HG03457 (cell line): ENCODE measurements at regions not wholly inside any gene's neighbourhood (a gene's known extent, or its start where the extent isn't known, plus 50 kb on each side); places are given as distances from the start of the nearest gene placed in this dataset.
A peak's percentile ranks its signal among the peaks of the same experiment; 100 is the strongest.

Experiments
- ATAC-seq: cut with Tn5 transposase; IDR thresholded peaks from one replicate; pipeline ENCODE4 v1.9.1; 2021; ENCODE audit warnings: moderate number of reproducible peaks; ENCODE audit not compliant: unreplicated experiment

DNA sequence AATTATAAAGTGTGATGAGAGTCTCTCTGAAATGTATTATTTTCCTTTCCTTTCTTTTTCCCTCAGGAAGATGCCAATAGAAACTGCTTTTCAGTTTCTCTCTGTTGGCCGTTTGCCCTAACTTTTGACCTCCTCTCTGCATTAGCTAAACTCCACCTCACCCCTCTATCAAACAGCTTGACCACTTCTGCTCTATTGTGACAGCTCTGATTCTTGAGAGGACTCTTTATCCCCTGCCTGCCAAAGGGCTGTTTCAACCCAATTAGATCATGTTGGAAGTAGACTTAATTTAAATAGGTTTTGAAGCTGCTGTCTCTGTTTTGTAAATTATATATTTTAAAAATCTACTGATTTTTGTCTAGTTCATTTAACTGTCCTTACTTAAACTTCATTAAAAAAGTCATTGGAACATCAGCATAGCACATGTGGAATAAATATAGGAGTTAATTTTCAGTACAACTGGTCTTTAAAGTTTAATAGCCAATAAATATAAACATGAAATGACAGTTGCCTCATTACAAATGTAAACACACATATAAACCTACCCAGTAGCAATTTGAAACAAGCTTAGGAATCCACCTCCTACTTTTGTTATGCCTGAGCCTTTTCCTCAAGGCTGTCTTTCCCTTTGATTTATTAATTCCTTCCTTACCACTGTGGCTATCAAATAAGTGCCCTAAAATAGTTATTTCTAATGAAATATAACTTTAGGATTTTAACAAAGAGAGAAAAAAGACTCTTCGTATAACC, 152.0 kb downstream of the CHRM3 start:
- no peak for ATAC-seq

DNA sequence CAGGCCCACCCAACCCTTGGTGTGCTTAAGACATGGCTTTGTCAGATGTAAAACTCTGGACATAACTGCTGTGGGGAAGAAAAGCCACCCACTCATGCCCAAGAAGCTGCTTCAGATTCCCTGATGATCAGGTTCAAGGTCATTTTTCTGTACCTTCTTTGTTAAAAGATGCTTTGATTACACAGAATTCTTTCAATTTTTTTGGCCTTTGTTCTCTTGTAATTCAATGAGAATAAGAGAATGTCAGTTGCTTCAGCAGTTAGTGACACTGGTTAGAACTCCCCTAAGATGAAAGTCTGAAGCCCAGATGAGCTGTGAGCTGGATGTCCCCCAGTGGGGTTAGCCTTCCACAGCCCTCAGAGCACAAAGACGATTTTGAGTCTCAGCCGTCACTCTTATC, 152.7 kb downstream of the CHRM3 start:
- no peak for ATAC-seq

DNA sequence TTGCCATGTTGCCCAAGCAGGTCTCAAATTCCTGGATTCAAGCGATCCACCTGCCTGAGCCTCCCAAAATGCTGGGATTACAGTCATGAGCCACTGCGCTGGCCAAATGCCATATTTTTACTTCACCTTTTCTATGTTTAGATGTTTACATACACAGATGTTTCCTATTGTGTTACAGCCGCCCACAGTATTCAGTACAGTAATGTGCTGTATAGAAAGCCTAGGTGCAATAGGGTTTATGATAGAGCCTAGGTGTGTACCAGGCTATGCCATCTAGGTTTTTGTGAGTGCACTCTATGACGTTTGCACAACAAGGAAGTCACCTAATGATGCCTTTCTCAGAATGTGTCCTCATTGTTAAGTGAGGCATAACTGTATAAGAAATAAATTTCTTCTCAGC, 153.4 kb downstream of the CHRM3 start:
- ATAC-seq: no peak

DNA sequence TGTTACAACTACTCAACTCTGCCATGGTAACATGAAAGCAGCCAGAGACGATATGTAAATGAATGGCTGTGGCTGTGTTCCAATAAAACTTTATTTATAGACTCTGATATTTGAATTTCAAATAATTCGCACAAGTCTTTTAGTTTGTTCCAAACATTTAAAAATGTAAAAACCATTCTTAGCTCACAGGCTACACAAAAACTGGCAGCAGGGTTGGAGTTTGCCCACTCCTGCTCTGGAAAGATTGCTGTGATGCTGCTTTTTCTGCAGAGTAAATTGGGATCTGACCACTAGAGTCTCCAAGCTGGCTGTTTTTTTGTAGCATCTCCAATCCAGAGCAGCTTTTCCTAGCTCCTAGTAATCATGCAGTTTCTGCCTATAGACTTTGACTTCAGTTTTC, 157.5 kb downstream of the CHRM3 start:
- no peak for ATAC-seq

DNA sequence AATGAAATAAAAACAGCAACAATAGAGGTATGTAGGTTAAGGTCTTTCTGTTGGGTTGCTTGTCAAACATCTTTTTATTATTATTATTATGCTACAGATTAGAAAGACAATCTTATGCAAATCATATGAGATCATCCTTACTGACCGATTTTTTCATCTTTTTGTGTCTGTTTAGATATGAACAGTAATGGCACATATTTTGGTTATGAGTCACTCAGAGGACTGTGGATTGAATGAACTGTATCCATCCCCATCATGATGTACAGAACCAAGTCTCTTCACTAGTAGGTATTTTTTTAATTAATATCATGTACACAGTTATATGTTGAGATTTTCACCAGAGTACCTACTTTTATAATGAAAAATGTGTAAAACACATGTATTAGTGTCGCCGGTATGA, 159.1 kb downstream of the CHRM3 start:
- no peak for ATAC-seq

DNA sequence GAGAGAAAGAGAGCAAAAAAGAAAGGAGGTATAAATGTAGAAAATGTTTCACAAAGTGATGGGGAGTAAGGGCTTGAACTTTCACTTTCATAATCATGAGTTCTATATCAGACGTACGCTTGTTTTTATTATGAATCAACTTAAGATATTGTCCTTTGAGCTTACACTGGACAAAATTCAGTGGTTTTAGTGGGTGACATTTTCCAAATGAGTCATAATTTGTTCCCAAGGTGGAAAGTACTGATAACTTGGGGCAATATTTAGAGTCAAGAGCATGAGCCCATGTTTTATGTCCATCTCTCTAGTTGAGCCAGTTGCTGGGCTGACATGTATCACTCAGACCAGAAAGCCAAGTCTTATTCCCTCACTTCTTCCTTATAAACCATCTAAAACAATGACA, 161.6 kb downstream of the CHRM3 start:
- ATAC-seq: peak; percentile 56

DNA sequence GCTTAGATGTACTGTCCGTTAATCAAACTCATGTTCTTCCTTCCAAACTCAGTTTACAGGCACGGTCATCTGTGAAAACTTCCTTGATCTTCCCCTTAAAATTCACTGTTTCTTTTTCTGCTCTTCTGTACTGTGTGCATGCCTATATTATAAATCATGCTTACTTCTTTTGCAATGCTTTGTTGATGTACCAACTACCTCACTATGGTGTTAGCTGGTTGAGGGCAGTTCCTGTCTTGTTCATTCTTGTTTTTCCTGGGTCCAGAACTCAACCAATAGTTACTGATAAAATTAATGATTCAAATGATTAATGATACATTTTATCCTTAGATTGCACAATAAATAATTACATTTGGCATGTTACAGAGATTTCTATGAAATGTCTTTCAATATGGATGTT, 163.8 kb downstream of the CHRM3 start:
- no peak for ATAC-seq

DNA sequence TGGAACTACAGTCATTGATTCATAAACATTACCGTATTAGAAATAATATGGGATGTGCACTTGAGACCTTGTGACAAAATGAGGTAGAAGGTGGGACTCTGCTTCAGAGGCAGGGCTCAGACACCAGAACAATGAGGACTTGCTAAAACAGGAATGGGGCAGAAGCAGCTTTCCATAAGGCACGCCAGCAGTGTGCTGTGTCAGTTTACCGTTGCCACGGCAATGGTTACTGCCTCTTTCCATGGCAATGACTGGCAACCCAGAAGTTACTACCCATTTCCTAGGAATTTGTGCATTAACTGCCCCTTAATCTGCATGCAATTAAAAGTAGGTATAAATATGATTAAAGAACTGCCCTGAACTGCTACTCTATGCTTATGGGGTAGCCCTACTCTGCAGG, 169.0 kb downstream of the CHRM3 start:
- no peak for ATAC-seq

DNA sequence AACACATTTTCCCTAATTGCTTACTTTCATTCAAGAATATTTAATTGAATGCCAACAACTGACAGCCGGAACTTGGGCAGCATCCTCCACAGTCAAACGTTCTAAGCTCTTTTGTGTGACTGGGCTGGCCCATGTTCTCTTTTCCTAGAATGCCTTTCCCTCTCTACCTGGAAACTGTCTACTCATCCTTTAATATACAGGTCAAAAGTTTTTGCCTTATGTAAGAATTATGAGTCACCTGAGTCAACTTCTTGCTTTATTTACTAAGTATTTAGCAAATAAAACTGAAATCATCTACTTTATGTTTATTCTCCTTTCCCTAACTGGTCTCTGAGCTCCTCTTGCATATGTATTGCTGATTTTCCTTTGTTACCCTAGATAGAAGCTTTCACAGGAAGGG, 172.2 kb downstream of the CHRM3 start:
- ATAC-seq: no peak

DNA sequence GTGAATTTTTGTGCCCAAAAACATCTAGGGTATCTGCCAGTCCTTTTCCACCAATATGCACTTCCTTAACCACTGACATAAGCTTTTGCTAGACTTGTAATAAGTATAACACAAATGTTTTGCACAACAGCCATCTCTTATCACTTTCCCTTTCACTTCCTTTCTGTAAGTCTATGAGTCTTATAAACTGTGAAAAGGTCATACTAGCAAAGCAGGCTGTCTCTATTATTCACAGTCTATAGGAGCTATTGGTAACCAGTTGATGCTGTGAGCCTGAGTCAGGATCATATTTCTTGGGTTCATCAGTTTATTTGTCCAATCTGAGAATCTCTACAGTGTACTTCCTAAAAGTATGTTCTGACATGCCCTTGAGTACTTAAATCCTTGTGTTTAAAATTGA, 172.6 kb downstream of the CHRM3 start:
- ATAC-seq: no peak

DNA sequence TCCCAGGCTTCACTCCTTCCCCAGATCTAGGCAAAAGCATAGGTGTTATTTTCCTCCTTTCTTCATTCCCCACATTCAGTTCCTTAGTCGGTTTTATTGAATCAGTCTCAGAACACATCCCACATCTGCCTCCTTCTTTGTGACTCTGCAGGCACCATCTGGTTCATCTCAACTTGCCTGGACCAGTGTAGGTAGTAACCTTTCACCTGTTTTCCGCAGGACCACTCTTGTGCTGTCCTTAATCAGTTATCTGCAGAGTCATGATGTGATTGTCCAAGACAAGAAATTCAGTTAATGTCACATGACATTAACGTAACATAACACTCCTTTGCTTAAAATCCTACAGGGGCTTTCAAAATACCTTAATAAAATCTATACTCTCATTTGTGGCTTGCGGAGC, 174.6 kb downstream of the CHRM3 start:
- no peak for ATAC-seq

DNA sequence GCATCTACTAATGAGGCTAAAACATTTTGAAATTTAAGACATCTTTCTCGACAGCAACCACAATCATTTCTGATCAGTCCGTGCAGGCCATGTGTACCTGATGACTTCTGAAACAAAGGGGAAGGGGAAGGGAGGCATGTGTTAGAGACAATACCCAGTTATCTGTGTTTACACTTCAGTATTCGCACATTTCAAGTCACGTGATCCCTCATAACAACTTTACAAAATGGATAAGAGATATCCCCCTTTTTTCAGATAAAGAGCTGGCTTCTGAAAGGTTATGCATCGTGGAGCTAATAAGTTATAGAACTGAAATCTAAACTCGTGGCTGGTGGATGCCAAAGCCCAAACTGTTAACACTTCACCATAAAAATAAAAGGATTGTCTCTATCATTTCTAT, 175.7 kb downstream of the CHRM3 start:
- no peak for ATAC-seq

DNA sequence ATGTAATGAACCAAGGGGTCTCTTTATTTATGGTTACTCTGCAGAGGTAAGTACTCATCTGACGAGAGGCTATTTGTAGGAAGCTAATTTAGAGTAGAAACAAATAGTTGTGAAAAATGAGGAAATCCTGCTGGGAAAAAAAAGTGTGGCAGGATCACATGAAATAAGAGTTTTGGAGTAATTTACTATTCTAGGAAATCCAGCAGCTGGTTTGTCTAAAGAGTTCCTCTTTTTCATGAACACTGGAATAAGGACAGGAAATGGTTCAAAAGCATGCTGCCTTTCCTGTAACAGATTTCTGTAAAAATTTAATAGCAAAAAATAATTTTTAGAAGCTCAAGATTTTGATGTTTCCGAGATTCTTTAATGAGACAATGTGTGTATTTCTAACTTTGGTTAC, 177.3 kb downstream of the CHRM3 start:
- no peak for ATAC-seq

DNA sequence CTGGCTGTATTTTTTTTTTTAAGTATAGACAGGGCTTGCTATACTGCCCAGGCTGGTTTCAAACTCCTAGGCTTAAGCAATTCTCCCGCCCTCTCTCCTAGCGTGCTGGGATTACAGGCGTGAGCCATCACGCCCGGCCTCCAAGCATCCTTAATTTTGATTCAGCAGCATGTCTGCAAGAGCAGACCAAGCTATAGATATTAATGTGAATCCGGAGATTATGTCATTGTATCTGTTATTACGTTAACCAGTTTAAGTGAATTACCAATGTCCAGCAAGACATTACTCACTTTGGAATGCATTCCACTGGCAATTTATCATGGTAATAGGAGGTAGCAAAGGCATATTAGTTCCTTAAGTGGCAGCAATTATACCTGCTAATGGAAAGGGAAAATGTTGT, 179.7 kb downstream of the CHRM3 start:
- ATAC-seq: no peak

DNA sequence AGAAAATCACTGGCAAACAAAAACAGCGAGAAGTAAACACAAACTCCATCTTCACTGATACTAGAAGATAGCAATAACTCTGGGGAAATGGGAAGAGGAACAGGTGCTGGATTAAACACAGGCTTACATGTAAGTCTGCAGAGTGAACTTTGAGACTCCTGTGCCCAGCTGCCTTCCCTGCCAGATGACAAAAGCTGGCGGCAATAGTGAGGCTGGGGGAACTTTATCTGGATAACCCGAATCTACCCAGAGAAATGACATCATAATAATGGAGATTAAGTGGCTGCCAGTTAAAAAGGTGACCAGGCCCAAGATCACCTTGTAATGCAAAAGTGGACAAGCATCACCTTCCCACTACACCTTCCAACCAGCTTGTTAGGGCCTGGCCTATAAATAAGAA, 184.5 kb downstream of the CHRM3 start:
- no peak for ATAC-seq

DNA sequence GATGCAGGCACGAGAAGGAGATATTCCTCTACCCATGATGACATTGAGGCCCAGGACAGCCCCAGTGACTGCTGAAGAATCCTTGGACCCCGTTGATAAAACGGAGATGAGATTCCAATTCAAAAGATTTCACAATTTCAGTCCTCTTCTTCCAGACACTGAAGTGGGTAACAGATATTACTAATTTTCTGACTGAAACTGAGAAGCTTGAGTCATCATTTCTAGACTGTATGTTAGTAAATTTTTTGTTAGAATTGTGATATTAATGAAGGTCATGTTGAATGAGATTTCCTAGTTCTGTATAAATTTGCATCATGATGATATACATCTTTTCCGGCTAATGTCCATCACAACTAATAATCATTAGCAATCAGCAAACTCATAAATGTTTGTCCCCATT, 185.8 kb downstream of the CHRM3 start:
- no peak for ATAC-seq

DNA sequence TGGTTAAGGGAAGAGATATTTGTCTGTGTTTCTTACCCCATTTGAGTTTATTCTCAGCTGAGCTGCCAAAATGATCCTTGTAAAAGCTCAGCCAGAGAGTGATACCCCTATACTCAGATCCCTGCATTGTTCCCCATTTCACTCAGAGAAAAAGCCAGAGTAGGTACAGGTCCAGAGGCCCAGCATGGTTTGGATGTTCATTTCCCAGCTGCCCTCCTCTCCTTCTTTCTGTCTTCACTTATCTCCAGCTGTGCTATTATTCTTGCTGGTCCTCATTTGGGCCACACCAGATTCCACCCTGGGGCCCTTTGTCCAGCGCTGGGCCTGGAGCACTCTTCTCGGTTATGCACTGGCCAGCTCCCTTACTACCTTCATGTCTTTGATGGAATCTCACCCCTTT, 187.7 kb downstream of the CHRM3 start:
- ATAC-seq: no peak

DNA sequence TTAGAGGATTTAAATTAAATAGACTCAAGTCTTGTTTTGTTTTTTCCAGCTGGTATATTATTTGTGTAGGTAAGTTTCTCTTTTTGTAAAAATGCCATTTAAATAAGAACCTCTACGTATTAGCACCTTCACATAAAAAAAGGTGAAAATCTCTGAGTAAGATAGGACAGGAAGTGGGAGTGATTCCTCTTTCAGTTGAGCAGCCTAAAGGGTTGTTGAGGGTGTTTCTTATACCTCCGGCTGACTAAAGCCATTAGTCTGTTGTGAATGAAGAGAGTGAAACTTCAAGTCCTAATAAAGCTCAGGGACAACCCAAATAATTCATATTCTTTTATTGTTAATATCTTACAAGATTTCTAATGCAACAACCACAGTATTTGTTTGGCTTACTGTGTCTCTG, 188.7 kb downstream of the CHRM3 start:
- ATAC-seq: no peak

DNA sequence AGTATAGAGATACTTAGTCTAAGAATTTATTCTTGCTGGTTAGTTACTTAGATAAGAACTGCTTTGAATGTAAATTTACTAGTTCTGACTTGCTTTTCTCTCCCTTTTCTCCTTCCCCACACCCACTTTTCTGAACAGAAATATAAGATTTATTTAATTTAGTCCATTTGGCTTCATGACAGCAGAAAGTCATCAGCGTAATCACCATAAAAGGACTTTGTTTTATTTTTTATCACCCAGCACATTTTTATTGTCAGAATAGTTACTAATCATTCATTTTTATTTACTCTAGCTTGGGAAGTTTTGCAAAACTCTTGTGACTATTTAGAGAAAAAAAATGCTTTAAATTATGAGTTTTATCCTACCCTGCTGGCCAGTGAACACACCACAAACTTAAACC, 197.2 kb downstream of the CHRM3 start:
- no peak for ATAC-seq

DNA sequence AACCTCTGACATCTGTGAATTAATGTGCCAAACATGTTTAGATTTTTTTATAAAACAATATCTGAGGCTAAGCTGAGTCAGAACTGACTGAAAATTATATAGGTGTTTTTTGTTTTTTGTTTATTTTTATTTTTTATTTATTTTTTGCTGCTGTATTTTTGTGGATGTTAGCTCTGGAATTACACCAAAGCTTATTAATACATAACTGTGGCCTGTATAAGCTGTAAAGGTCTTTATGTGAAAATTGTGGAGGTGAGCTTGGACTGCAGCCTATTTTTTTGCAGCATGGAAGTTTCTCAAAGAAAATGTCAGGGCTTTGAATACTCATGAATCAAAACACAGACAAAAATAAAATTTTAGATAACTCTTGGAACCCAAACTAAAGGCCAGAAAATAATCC, 199.8 kb downstream of the CHRM3 start:
- no peak for ATAC-seq

DNA sequence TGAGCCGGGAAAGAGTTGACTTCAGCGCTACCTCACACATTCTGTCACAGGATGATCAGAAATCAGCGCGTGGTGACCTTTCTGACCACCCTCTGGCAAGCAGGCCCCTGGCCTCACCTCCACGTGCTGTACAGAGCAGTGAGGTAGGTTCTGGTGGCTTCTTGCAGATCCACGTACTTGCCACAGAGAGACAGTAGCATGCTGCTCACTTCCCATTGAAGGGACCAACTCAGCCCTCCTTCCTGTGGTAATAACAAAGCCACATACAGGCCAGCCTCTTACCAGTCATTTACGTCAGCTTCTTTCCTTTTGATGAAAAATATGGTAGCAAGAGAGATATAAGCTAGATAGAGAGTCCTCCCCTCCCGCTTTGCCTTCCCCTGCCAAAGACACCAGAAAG, 200.7 kb downstream of the CHRM3 start:
- ATAC-seq: no peak

DNA sequence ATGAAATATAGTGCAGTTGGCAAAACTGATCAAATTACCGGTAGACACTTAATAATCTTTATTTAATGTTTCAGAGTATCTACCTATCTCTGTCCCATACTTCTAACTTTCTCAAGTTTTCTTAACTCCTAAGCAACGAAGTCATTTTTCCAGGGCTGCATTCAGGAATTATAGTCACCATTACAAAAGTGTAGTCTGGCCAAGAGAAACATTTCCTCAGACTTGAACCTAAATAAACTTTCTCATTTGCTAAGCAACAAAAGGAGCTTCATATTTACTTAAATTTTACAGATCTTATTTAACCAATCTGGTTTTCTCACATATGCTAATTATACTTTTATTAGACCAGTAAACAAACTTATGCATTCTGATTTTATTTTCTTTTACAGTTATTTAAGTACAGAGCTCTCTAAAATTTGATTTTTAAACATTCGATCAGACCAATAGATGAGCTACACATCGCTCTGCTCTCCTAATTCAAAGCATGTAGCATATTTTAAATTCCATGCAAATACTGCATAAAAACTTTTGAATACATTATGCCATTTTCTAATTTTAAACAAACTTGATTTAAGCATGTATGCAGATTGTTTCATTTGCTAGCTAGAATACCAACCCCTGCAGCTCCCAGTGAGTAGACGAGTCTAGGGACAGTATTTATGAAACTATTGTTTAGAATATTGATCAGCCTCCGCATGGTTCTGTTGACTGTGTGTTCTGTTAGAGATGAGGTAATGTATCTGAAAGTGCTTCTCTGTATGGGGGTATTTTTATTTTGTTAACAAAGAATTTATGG, 201.4 kb downstream of the CHRM3 start:
- ATAC-seq: no peak

DNA sequence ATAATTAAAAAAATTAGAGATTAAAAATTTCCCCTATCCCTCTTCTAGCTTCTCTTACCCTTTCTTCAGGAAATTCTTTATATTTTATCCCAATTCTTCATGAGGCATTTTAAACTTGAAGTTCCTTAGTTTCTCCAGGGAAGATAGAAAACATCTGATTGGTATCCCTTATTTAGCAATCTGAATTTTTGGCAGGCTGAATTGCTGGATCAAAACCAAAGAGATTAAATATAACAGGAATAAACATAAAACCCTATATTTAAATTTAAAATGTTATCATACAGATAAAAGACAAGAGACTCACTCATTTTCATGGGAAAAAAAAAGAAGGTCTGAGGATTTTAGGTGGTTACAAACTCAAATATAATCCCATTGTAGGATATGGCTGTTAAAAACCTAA, 204.2 kb downstream of the CHRM3 start:
- ATAC-seq: no peak
